HL-60 (cell line): ENCODE measurements at regions not wholly inside any gene's neighbourhood (a gene's known extent, or its start where the extent isn't known, plus 50 kb on each side); places are given as distances from the start of the nearest gene placed in this dataset.

Experiments used
- GABPA ChIP-seq: IDR thresholded peaks from 2 replicates; pipeline ENCODE4 v1.6.1; 2012; ENCODE audit warnings: low read depth
- POLR2AphosphoS5 ChIP-seq: IDR thresholded peaks from 2 replicates; pipeline ENCODE4 v1.6.1; 2012; ENCODE audit warnings: low read depth
- SPI1 ChIP-seq: IDR thresholded peaks from 2 replicates; pipeline ENCODE4 v1.6.1; 2012; ENCODE audit warnings: low read depth, mild to moderate bottlenecking, borderline replicate concordance
- TF ChIP-seq, protein P1 (sequence below): IDR thresholded peaks from one replicate; pipeline ENCODE4 v1.5.1; 2011; ENCODE audit warnings: low read length, control low read depth, inconsistent platforms; ENCODE audit not compliant: insufficient read depth
- TF ChIP-seq, protein P2 (sequence below): IDR thresholded peaks from 2 replicates; pipeline ENCODE4 v1.6.1; 2012; ENCODE audit warnings: low read depth; ENCODE audit not compliant: insufficient replicate concordance

DNA sequence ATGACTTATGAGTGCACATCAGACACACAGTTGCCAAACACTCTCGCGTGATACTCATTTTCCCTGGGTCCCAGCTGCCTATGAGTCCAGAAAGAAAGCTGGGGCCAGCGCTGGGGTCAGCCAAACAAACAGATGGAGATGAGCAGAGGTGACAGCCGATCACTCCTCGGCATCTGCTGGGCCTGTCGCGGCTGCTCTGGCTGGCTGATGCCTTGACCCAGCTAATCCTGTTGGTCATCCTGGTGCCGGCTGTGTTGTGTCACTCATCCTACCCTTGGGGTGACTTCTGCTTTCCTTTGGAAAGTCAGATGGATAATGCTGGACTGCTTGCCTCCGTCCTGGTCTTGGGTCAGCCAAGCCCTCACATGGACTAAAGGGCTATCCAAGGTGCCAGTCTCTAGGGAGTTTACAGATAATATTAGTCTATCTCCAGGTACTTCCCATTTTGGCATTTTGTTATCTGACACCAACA is 105.3 kb upstream of the PDZRN3 start:
- TF ChIP-seq, protein P1, sequence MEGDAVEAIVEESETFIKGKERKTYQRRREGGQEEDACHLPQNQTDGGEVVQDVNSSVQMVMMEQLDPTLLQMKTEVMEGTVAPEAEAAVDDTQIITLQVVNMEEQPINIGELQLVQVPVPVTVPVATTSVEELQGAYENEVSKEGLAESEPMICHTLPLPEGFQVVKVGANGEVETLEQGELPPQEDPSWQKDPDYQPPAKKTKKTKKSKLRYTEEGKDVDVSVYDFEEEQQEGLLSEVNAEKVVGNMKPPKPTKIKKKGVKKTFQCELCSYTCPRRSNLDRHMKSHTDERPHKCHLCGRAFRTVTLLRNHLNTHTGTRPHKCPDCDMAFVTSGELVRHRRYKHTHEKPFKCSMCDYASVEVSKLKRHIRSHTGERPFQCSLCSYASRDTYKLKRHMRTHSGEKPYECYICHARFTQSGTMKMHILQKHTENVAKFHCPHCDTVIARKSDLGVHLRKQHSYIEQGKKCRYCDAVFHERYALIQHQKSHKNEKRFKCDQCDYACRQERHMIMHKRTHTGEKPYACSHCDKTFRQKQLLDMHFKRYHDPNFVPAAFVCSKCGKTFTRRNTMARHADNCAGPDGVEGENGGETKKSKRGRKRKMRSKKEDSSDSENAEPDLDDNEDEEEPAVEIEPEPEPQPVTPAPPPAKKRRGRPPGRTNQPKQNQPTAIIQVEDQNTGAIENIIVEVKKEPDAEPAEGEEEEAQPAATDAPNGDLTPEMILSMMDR: no peak
- no peak for TF ChIP-seq GABPA
- no peak for TF ChIP-seq POLR2AphosphoS5
- TF ChIP-seq, protein P2, sequence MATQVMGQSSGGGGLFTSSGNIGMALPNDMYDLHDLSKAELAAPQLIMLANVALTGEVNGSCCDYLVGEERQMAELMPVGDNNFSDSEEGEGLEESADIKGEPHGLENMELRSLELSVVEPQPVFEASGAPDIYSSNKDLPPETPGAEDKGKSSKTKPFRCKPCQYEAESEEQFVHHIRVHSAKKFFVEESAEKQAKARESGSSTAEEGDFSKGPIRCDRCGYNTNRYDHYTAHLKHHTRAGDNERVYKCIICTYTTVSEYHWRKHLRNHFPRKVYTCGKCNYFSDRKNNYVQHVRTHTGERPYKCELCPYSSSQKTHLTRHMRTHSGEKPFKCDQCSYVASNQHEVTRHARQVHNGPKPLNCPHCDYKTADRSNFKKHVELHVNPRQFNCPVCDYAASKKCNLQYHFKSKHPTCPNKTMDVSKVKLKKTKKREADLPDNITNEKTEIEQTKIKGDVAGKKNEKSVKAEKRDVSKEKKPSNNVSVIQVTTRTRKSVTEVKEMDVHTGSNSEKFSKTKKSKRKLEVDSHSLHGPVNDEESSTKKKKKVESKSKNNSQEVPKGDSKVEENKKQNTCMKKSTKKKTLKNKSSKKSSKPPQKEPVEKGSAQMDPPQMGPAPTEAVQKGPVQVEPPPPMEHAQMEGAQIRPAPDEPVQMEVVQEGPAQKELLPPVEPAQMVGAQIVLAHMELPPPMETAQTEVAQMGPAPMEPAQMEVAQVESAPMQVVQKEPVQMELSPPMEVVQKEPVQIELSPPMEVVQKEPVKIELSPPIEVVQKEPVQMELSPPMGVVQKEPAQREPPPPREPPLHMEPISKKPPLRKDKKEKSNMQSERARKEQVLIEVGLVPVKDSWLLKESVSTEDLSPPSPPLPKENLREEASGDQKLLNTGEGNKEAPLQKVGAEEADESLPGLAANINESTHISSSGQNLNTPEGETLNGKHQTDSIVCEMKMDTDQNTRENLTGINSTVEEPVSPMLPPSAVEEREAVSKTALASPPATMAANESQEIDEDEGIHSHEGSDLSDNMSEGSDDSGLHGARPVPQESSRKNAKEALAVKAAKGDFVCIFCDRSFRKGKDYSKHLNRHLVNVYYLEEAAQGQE: no peak
- TF ChIP-seq SPI1: no peak
